PC-3 (cell line): ENCODE measurements at regions not wholly inside any gene's neighbourhood (a gene's known extent, or its start where the extent isn't known, plus 50 kb on each side); places are given as distances from the start of the nearest gene placed in this dataset.

Source experiments
- ATAC-seq: fragments of 200-7000 bp; cut with Tn5 transposase; 2 replicates; pipeline ENCODE4 v1.9.1; 2020; ENCODE audit warnings: mild to moderate bottlenecking, moderate library complexity
- BruUV-seq: library from RNA; stranded (reverse); fragments of 400-500 nt; replicated peaks from 2 replicates; lab custom pipeline; 2021; lab: Mats Ljungman, UMichigan
- CTCF ChIA-PET: fragments of 300-600 bp; sonication (Branson Sonifier 250); formaldehyde crosslinking; loops from one replicate; lab custom pipeline; 2022; ENCODE audit warnings: antibody characterized with exemption; lab: Charles Lee
- POLR2A ChIA-PET: fragments of 300-600 bp; sonication (Branson Sonifier 250); formaldehyde crosslinking; loops from one replicate; lab custom pipeline; 2022; ENCODE audit warnings: antibody characterized with exemption; ENCODE audit not compliant: unreplicated experiment; lab: Charles Lee
- DNase-seq: peaks from one replicate; pipeline ENCODE4 v3.0.0-alpha.2; 2015
- H2AFZ ChIP-seq: fragments of 300-600 bp; sonication (generic); 2 replicates; pipeline ENCODE4 v1.6.0; 2016; ENCODE audit warnings: antibody characterized with exemption, low read length
- H3F3A ChIP-seq: fragments of 300-600 bp; sonication (generic); one replicate; pipeline ENCODE4 v1.6.0; 2017; ENCODE audit warnings: antibody characterized with exemption, low read length, control low read depth, mild to moderate bottlenecking; ENCODE audit not compliant: unreplicated experiment
- H3K27ac ChIP-seq: fragments of 300-600 bp; sonication (generic); 2 replicates; pipeline ENCODE4 v1.5.1; 2016; ENCODE audit warnings: mild to moderate bottlenecking, low read length
- H3K27me3 ChIP-seq: fragments of 300-600 bp; sonication (generic); 2 replicates; pipeline ENCODE4 v1.6.1; 2016; ENCODE audit warnings: low read length, mixed read lengths
- H3K36me3 ChIP-seq: fragments of 300-600 bp; sonication (generic); 2 replicates; pipeline ENCODE4 v1.6.1; 2016; ENCODE audit warnings: low read depth, mixed run types, low read length, mixed read lengths
- H3K4me1 ChIP-seq: fragments of 300-600 bp; sonication (generic); 2 replicates; pipeline ENCODE4 v1.5.1; 2016; ENCODE audit warnings: low read length; ENCODE audit not compliant: insufficient read depth
- H3K4me2 ChIP-seq: fragments of 300-600 bp; sonication (generic); 2 replicates; pipeline ENCODE4 v1.6.0; 2016; ENCODE audit warnings: low read length
- H3K4me3 ChIP-seq: fragments of 300-600 bp; sonication (generic); 2 replicates; pipeline ENCODE4 v1.5.1; 2016; ENCODE audit warnings: mild to moderate bottlenecking, low read length, mixed read lengths
- H3K79me2 ChIP-seq: fragments of 300-600 bp; sonication (generic); 2 replicates; pipeline ENCODE4 v1.6.1; 2017; ENCODE audit warnings: low read length, mixed read lengths
- H3K9ac ChIP-seq: fragments of 300-600 bp; sonication (generic); 2 replicates; pipeline ENCODE4 v1.6.0; 2016; ENCODE audit warnings: mild to moderate bottlenecking, low read length
- H3K9me2 ChIP-seq: fragments of 300-600 bp; sonication (generic); replicated peaks from 2 replicates; pipeline ENCODE4 v1.6.1; 2016; ENCODE audit warnings: mixed run types, low read length, mixed read lengths
- H3K9me3 ChIP-seq: fragments of 300-600 bp; sonication (generic); 2 replicates; pipeline ENCODE4 v1.6.1; 2016; ENCODE audit warnings: low read length, mixed read lengths
- H4K20me1 ChIP-seq: fragments of 300-600 bp; sonication (generic); 2 replicates; pipeline ENCODE4 v1.6.1; 2016; ENCODE audit warnings: low read length, mixed read lengths
- CTCF ChIP-seq: fragments of 300-600 bp; sonication (generic); conservative IDR thresholded peaks from 2 replicates; pipeline ENCODE4 v1.5.1; 2017; ENCODE audit warnings: antibody characterized with exemption, low read depth, mild to moderate bottlenecking, low read length
- EZH2 ChIP-seq: fragments of 300-600 bp; sonication (generic); IDR thresholded peaks from one replicate; pipeline ENCODE4 v1.6.1; 2017; ENCODE audit warnings: antibody characterized with exemption, mild to moderate bottlenecking, low read length; ENCODE audit not compliant: unreplicated experiment
- EZH2phosphoT487 ChIP-seq: fragments of 300-600 bp; sonication (generic); IDR thresholded peaks from 2 replicates; pipeline ENCODE4 v1.6.1; 2018; ENCODE audit warnings: mild to moderate bottlenecking, antibody characterized with exemption, low read length, borderline replicate concordance
- intact Hi-C: fragments of 100-400 bp; cut with micrococcal nuclease; formaldehyde crosslinking; loops from 2 replicates; pipeline ENCODE4 v1.9.0; 2023

DNA sequence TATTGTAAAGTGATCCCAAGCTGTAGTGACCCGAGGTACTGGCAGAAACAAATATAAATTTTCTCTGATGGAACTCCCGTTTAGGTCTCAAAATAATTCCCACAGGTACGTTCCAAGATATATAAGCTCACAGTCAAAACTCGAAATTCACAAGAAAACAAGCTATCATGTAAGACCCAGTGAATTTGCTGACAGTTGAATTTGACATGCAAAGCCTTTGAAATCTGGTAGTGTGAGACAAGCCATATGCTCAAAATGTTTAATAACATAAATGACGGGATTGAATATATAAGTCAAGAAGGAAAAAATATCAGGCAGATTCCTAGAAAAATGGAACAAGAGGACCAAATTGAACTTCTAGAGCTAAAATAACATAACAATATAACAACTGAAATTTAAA lies 252.8 kb downstream of the TMA16 start:
- Histone ChIP-seq H3K9ac (no peak overlapping the region), H3K9me2 (no peaks in the 10 kb centered on the region), H3K27me3 (no peaks in the 10 kb centered on the region), H3K9me3 (no peaks in the 10 kb centered on the region), H3K4me3 (no peak overlapping the region), H3K79me2 (no peaks in the 10 kb centered on the region), H3K4me2 (no peak overlapping the region), H3K4me1 (no peaks in the 10 kb centered on the region), H3K27ac (no peak overlapping the region), H2AFZ (no peak overlapping the region), H4K20me1 (no peaks in the 10 kb centered on the region), H3F3A (no peaks in the 10 kb centered on the region), H3K36me3 (no peaks in the 10 kb centered on the region)
- BruUV-seq, result no TSS peak
- intact Hi-C loops, result no loop called here
- ChIA-PET POLR2A (no interaction called here), CTCF (no interaction called here)
- DNase-seq, result no peak
- TF ChIP-seq EZH2phosphoT487 (no peak), CTCF (no peak), EZH2 (no peak)
- ATAC-seq, result no peak

DNA sequence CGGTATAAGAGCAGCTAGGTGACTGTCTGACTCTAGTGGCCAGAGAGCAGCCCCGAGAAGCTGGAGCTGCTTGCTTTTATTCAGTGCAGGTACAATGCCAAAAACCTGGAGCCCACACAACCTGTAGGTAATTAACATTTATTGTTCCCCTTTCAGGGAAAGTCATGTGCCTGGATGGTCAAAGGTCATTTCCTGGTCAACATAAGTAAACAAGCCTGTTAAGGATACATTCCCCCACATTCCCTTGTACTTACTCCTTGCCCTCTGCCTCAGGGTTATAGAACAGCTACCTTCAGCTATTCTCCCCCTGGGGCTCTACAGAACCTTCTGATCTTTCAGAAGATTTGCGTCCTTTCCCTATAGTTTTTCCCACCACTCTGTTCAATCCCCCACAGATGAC lies 253.4 kb downstream of the TMA16 start:
- Histone ChIP-seq H3K4me2 (no peak overlapping the region), H3K9ac (no peak overlapping the region), H3K9me3 (no peaks in the 10 kb centered on the region), H3K79me2 (no peaks in the 10 kb centered on the region), H3F3A (no peaks in the 10 kb centered on the region), H3K4me3 (no peak overlapping the region), H3K4me1 (no peaks in the 10 kb centered on the region), H3K27me3 (no peaks in the 10 kb centered on the region), H3K27ac (no peak overlapping the region), H3K9me2 (no peaks in the 10 kb centered on the region), H4K20me1 (no peaks in the 10 kb centered on the region), H2AFZ (no peak overlapping the region), H3K36me3 (no peaks in the 10 kb centered on the region)
- CTCF ChIA-PET, result no interaction called here
- no peak for TF ChIP-seq EZH2
- no peak for TF ChIP-seq EZH2phosphoT487
- no peak for TF ChIP-seq CTCF
- POLR2A ChIA-PET, result no interaction called here
- intact Hi-C loops, result no loop called here
- DNase-seq (no peak), ATAC-seq (no peak)
- no TSS peak for BruUV-seq

GRCh38 chr4:163748449-163748848 lies 254.0 kb downstream of the TMA16 start:
- no peaks in the 10 kb centered on the region for H3K36me3 ChIP-seq
- H2AFZ ChIP-seq, result no peak overlapping the region
- H3K4me2 ChIP-seq, result no peak overlapping the region
- no peak overlapping the region for H3K9ac ChIP-seq
- ATAC-seq (peak; percentile 62; the same call in 1 of the 2 replicates), DNase-seq (peak; percentile 50)
- H3K27me3 ChIP-seq, result no peaks in the 10 kb centered on the region
- H3K9me3 ChIP-seq, result no peaks in the 10 kb centered on the region
- H3K4me3 ChIP-seq, result no peak overlapping the region
- ChIA-PET CTCF (no interaction called here), POLR2A (no interaction called here)
- no peaks in the 10 kb centered on the region for H3K9me2 ChIP-seq
- intact Hi-C loops, result no loop called here
- no TSS peak for BruUV-seq
- no peaks in the 10 kb centered on the region for H3K79me2 ChIP-seq
- H3F3A ChIP-seq, result no peaks in the 10 kb centered on the region
- TF ChIP-seq CTCF (no peak), EZH2phosphoT487 (no peak), EZH2 (no peak)
- H3K4me1 ChIP-seq, result no peaks in the 10 kb centered on the region
- no peak overlapping the region for H3K27ac ChIP-seq
- H4K20me1 ChIP-seq, result no peaks in the 10 kb centered on the region
